DOHH2 (cell line): ENCODE measurements at regions not wholly inside any gene's neighbourhood (a gene's known extent, or its start where the extent isn't known, plus 50 kb on each side); places are given as distances from the start of the nearest gene placed in this dataset.

ENCODE experiments used
- H3F3A ChIP-seq: fragments of 200-600 bp; sonication (generic), shearing (Covaris generic); 2 replicates; pipeline ENCODE4 v1.6.0; 2016; ENCODE audit warnings: antibody characterized with exemption, mild to moderate bottlenecking; ENCODE audit not compliant: control insufficient read depth, insufficient read depth
- H3K27ac ChIP-seq: fragments of 200-600 bp; sonication (generic); 2 replicates; pipeline ENCODE4 v1.5.1; 2014; ENCODE audit warnings: low read depth, mild to moderate bottlenecking, low read length, moderate library complexity
- H3K27me3 ChIP-seq: fragments of 200-600 bp; sonication (generic); 2 replicates; pipeline ENCODE4 v1.6.1; 2014; ENCODE audit warnings: mild to moderate bottlenecking, low read length, mixed read lengths; ENCODE audit not compliant: control insufficient read depth
- H3K36me3 ChIP-seq: fragments of 200-600 bp; sonication (generic); 2 replicates; pipeline ENCODE4 v1.6.1; 2014; ENCODE audit warnings: mild to moderate bottlenecking, low read length, moderate library complexity, mixed read lengths; ENCODE audit not compliant: control insufficient read depth
- H3K4me1 ChIP-seq: fragments of 200-600 bp; sonication (generic); 2 replicates; pipeline ENCODE4 v1.6.1; 2014; ENCODE audit warnings: mild to moderate bottlenecking, low read length, mixed read lengths; ENCODE audit not compliant: control insufficient read depth
- H3K4me2 ChIP-seq: fragments of 200-600 bp; sonication (generic); 2 replicates; pipeline ENCODE4 v1.6.0; 2014; ENCODE audit warnings: mild to moderate bottlenecking, low read length, moderate library complexity
- H3K4me3 ChIP-seq: fragments of 200-600 bp; sonication (generic); 2 replicates; pipeline ENCODE4 v1.5.1; 2014; ENCODE audit warnings: mild to moderate bottlenecking, low read length, mixed read lengths
- H3K79me2 ChIP-seq: fragments of 200-600 bp; sonication (generic); 2 replicates; pipeline ENCODE4 v1.6.1; 2014; ENCODE audit warnings: mild to moderate bottlenecking, low read length, mixed read lengths; ENCODE audit not compliant: control insufficient read depth
- H3K9me2 ChIP-seq: fragments of 200-600 bp; sonication (generic); replicated peaks from 2 replicates; pipeline ENCODE4 v1.6.1; 2014; ENCODE audit warnings: mild to moderate bottlenecking, low read length, mixed read lengths; ENCODE audit not compliant: control insufficient read depth
- H3K9me3 ChIP-seq: fragments of 200-600 bp; sonication (generic); 2 replicates; pipeline ENCODE4 v1.6.1; 2014; ENCODE audit warnings: antibody characterized with exemption, low read length, mixed read lengths; ENCODE audit not compliant: control insufficient read depth, insufficient read depth
- H4K20me1 ChIP-seq: fragments of 200-600 bp; sonication (generic); 2 replicates; pipeline ENCODE4 v1.6.0; 2014; ENCODE audit warnings: low read depth, mild to moderate bottlenecking, antibody characterized with exemption, low read length, moderate library complexity; ENCODE audit not compliant: control insufficient read depth, insufficient read depth
- CTCF ChIP-seq: fragments of 200-600 bp; sonication (generic); IDR thresholded peaks from one replicate; pipeline ENCODE4 v1.5.1; 2014; ENCODE audit warnings: antibody characterized with exemption, mild to moderate bottlenecking, low read depth, low read length; ENCODE audit not compliant: poor library complexity, severe bottlenecking
- EZH2phosphoT487 ChIP-seq: fragments of 200-600 bp; sonication (generic); IDR thresholded peaks from 2 replicates; pipeline ENCODE4 v1.6.1; 2017; ENCODE audit warnings: borderline replicate concordance, mild to moderate bottlenecking, antibody characterized with exemption, low read length, moderate library complexity, mixed read lengths

GRCh38 chr9:89799766-89800165 is 195.0 kb downstream of the GADD45G start:
- no peak for TF ChIP-seq CTCF
- TF ChIP-seq EZH2phosphoT487, result no peak
- H3K4me2 ChIP-seq, result no peak overlapping the region
- H3K27me3 ChIP-seq, result no peaks in the 10 kb centered on the region

GRCh38 chr9:89801341-89801740 is 196.5 kb downstream of the GADD45G start:
- H3K36me3 ChIP-seq, result no peaks in the 10 kb centered on the region
- no peaks in the 10 kb centered on the region for H4K20me1 ChIP-seq
- H3K9me3 ChIP-seq, result no peaks in the 10 kb centered on the region
- H3K9me2 ChIP-seq, result no peaks in the 10 kb centered on the region
- no peaks in the 10 kb centered on the region for H3K27me3 ChIP-seq
- no peak overlapping the region for H3K4me2 ChIP-seq
- no peaks in the 10 kb centered on the region for H3K79me2 ChIP-seq
- H3F3A ChIP-seq, result no peaks in the 10 kb centered on the region
- TF ChIP-seq CTCF, result no peak
- no peak for TF ChIP-seq EZH2phosphoT487
- H3K27ac ChIP-seq, result no peak overlapping the region
- H3K4me3 ChIP-seq, result no peak overlapping the region
- no peaks in the 10 kb centered on the region for H3K4me1 ChIP-seq

More at GRCh38 chr9:89799766-89800165, 195.0 kb downstream of the GADD45G start:
- Histone ChIP-seq H3K36me3 (no peaks in the 10 kb centered on the region), H3K9me3 (no peaks in the 10 kb centered on the region), H3K27ac (no peak overlapping the region), H3K4me3 (no peak overlapping the region), H3K9me2 (no peaks in the 10 kb centered on the region), H3K4me1 (no peaks in the 10 kb centered on the region), H3K79me2 (no peaks in the 10 kb centered on the region), H4K20me1 (no peaks in the 10 kb centered on the region), H3F3A (no peaks in the 10 kb centered on the region)

- TF ChIP-seq CTCF (no peak), EZH2phosphoT487 (no peak)
These were observed 197.2 kb downstream of the GADD45G start for GRCh38 chr9:89801742-89802670.

More at GRCh38 chr9:89801742-89802670, 197.2 kb downstream of the GADD45G start:
- H3K79me2 ChIP-seq, result no peaks in the 10 kb centered on the region
- no peak overlapping the region for H3K27ac ChIP-seq
- H3K27me3 ChIP-seq, result no peaks in the 10 kb centered on the region
- H3K9me3 ChIP-seq, result no peaks in the 10 kb centered on the region
- H3K36me3 ChIP-seq, result no peaks in the 10 kb centered on the region
- H4K20me1 ChIP-seq, result no peaks in the 10 kb centered on the region
- H3K4me2 ChIP-seq, result no peak overlapping the region
- H3F3A ChIP-seq, result no peaks in the 10 kb centered on the region
- H3K4me1 ChIP-seq, result no peaks in the 10 kb centered on the region
- no peaks in the 10 kb centered on the region for H3K9me2 ChIP-seq
- no peak overlapping the region for H3K4me3 ChIP-seq
